Ishikawa (cell line): ENCODE measurements at regions not wholly inside any gene's neighbourhood (a gene's known extent, or its start where the extent isn't known, plus 50 kb on each side); places are given as distances from the start of the nearest gene placed in this dataset.

Experiments used
- CEBPB ChIP-seq: IDR thresholded peaks from 2 replicates; pipeline ENCODE4 v1.6.1; 2012
- CREB1 ChIP-seq: IDR thresholded peaks from 2 replicates; pipeline ENCODE4 v1.6.1; 2012; ENCODE audit warnings: low read depth
- EGR1 ChIP-seq: IDR thresholded peaks from 2 replicates; pipeline ENCODE4 v1.6.1; 2012
- EP300 ChIP-seq: IDR thresholded peaks from 2 replicates; pipeline ENCODE4 v1.6.1; 2012; ENCODE audit warnings: borderline replicate concordance
- FOXM1 ChIP-seq: IDR thresholded peaks from 2 replicates; pipeline ENCODE4 v1.6.1; 2012; ENCODE audit warnings: low read depth, borderline replicate concordance
- NFIC ChIP-seq: IDR thresholded peaks from 2 replicates; pipeline ENCODE4 v1.6.1; 2012
- RAD21 ChIP-seq: IDR thresholded peaks from 2 replicates; pipeline ENCODE4 v1.6.1; 2012; ENCODE audit warnings: low read depth
- TAF1 ChIP-seq: IDR thresholded peaks from 2 replicates; pipeline ENCODE4 v1.6.1; 2012; ENCODE audit warnings: low read depth, mild to moderate bottlenecking
- TCF12 ChIP-seq: IDR thresholded peaks from 2 replicates; pipeline ENCODE4 v1.6.1; 2012; ENCODE audit warnings: low read depth
- TEAD4 ChIP-seq: IDR thresholded peaks from 2 replicates; pipeline ENCODE4 v1.6.1; 2012
- YY1 ChIP-seq: IDR thresholded peaks from 2 replicates; pipeline ENCODE4 v1.6.1; 2012; ENCODE audit warnings: low read depth
- ZBTB7A ChIP-seq: IDR thresholded peaks from 2 replicates; pipeline ENCODE4 v1.6.1; 2012; ENCODE audit warnings: low read depth
- TF ChIP-seq, protein P1 (sequence below): IDR thresholded peaks from 2 replicates; pipeline ENCODE4 v1.6.1; 2012; ENCODE audit warnings: low read depth, mild to moderate bottlenecking
- TF ChIP-seq, protein P2 (sequence below): IDR thresholded peaks from 2 replicates; pipeline ENCODE4 v1.6.1; 2012
- TF ChIP-seq, protein P3 (sequence below): IDR thresholded peaks from 2 replicates; pipeline ENCODE4 v1.6.1; 2012

DNA sequence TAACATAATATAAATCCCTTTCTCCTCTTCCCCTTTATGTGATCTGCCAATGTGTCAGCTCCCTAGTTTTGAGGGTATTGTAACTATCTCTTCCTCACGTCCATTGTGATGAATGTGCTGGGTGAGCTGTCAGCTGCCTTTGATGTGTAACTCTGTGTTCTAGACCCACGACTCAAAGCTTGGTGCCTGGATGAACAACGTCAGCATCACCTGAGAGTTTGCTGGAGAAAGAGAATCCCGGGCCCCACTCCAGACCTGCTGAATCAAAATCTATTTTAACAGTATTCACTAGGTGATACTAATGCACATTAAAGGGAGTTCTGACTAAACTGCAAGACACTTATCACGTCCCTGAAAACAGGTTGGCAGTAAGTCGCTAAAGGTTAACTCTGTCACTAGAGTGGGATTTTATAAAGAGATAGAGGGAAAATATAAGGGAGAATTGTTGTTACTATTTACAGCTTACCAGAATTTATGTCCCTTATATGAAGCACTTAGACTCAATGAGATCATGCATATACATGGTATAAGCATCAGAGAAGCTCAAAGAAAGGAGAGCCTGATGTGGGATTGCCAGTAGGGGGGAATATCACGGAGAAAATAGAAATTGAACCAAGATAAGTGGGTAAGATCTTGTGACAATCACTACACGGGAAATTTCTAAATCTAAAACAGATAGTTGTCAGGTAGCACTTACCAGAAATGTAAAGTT, 423.8 kb upstream of the SLC30A5 start:
- no peak for TF ChIP-seq YY1
- TF ChIP-seq, protein P1, sequence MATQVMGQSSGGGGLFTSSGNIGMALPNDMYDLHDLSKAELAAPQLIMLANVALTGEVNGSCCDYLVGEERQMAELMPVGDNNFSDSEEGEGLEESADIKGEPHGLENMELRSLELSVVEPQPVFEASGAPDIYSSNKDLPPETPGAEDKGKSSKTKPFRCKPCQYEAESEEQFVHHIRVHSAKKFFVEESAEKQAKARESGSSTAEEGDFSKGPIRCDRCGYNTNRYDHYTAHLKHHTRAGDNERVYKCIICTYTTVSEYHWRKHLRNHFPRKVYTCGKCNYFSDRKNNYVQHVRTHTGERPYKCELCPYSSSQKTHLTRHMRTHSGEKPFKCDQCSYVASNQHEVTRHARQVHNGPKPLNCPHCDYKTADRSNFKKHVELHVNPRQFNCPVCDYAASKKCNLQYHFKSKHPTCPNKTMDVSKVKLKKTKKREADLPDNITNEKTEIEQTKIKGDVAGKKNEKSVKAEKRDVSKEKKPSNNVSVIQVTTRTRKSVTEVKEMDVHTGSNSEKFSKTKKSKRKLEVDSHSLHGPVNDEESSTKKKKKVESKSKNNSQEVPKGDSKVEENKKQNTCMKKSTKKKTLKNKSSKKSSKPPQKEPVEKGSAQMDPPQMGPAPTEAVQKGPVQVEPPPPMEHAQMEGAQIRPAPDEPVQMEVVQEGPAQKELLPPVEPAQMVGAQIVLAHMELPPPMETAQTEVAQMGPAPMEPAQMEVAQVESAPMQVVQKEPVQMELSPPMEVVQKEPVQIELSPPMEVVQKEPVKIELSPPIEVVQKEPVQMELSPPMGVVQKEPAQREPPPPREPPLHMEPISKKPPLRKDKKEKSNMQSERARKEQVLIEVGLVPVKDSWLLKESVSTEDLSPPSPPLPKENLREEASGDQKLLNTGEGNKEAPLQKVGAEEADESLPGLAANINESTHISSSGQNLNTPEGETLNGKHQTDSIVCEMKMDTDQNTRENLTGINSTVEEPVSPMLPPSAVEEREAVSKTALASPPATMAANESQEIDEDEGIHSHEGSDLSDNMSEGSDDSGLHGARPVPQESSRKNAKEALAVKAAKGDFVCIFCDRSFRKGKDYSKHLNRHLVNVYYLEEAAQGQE, result no peak
- TF ChIP-seq RAD21, result no peak
- no peak for TF ChIP-seq TEAD4
- no peak for TF ChIP-seq CEBPB

DNA sequence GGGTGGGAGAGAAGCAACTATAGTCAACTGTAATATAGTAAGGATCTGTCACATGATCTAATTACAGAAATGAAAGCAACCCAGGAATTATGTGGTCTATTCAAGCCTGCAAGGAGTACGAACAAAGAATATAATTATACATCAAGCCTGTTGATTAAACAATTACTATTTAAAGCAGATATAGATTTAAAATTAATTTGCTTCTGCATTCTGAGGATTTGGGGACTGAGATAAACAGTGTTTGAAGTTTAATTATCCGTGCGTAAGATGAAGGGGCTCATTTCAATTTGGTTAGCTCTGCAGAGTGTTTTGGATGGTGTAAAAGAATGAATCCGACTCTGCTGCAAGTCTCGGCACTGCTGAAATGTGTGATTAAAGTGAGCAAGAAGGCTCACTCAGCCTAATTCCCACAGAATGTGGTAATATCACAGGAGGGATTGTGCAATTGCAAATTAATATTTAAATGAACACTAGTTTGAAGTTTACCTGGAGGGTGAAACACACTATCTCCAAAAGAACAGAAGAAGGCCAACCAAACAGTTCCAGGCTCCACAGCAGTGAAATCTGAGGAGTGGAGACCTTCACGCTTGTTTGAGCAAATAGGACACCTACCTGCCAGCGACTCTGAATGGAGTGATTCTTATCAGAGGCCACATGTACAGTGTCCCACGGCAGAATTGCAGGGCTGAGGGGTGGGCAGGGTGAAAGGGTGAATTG, 420.6 kb upstream of the SLC30A5 start:
- TF ChIP-seq RAD21 (no peak), NFIC (peak; percentile 45), YY1 (0 out of 2 replicates have a peak, but pooled peaks have one; percentile 50), EP300 (peak; percentile 57; the same call in 1 of the 2 replicates), EGR1 (no peak), TEAD4 (peak; percentile 65), TAF1 (no peak), TCF12 (peak; percentile 68), FOXM1 (peak; percentile 49; the same call in 1 of the 2 replicates), CREB1 (no peak), ZBTB7A (no peak), CEBPB (peak; percentile 91)
- TF ChIP-seq, protein P1, result no peak
- TF ChIP-seq, protein P2, sequence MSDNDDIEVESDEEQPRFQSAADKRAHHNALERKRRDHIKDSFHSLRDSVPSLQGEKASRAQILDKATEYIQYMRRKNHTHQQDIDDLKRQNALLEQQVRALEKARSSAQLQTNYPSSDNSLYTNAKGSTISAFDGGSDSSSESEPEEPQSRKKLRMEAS, result peak; percentile 46
- TF ChIP-seq, protein P3, sequence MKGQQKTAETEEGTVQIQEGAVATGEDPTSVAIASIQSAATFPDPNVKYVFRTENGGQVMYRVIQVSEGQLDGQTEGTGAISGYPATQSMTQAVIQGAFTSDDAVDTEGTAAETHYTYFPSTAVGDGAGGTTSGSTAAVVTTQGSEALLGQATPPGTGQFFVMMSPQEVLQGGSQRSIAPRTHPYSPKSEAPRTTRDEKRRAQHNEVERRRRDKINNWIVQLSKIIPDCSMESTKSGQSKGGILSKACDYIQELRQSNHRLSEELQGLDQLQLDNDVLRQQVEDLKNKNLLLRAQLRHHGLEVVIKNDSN, result 0 out of 2 replicates have a peak, but pooled peaks have one; percentile 29

DNA sequence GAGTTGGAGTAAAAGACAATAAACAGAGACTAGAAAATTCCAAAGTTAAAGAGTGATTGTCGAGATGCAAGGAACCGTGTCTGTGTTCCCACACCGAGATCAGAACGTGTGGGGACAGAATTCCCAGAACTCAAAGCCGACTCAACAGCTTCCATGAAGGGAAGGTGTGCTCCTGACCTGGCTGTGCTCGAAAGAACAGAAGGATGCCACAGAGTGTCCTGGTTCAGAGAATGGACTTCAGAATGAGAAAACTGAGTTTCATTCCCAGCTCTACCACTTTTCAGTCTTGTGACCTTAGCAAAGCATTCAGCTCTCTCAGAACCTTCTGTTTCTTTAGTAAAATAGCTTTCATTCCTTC, 420.0 kb upstream of the SLC30A5 start:
- TF ChIP-seq, protein P3, result no peak
- no peak for TF ChIP-seq CREB1
- TF ChIP-seq, protein P2, result 0 out of 2 replicates have a peak, but pooled peaks have one; percentile 0
- no peak for TF ChIP-seq YY1

DNA sequence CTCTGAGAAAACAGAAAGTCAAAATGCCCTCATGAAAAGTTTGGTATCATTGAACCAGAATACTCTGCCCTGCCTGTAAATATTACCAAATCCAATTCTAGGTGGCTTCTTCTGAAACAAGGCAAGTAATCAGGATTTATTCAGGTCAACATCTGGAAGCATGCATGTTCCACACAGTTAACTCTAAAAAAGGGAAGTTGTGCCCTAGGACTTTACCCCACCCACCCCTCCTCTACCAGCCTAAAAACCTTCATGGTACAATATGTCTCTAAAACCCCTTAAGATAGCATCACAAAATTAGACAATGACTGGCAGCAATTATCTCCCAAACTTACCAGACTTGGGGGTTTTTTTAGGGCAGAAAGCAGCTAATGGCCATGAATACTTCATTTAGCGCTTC, 414.8 kb upstream of the SLC30A5 start:
- TF ChIP-seq TAF1 (no peak), CEBPB (no peak), CREB1 (no peak), ZBTB7A (no peak), TCF12 (no peak), NFIC (no peak), TEAD4 (no peak), RAD21 (no peak), YY1 (no peak), EGR1 (no peak), FOXM1 (no peak), EP300 (no peak)
- TF ChIP-seq, protein P2, result no peak
- TF ChIP-seq, protein P1, result no peak
- TF ChIP-seq, protein P3, result no peak
